Fibroblast of villous mesenchyme (primary cell): ENCODE measurements at regions not wholly inside any gene's neighbourhood (a gene's known extent, or its start where the extent isn't known, plus 50 kb on each side); places are given as distances from the start of the nearest gene placed in this dataset.

Source experiments
- DNase-seq: peaks from one replicate; pipeline ENCODE4 v3.0.0-alpha.2; 2010; ENCODE audit warnings: low read depth
- H3K4me3 ChIP-seq: 2 replicates; pipeline ENCODE4 v1.5.1; 2011; ENCODE audit warnings: low read depth, mild to moderate bottlenecking, low read length
- TF ChIP-seq, protein P1 (sequence below): IDR thresholded peaks from 2 replicates; pipeline ENCODE4 v1.5.1; 2012; ENCODE audit warnings: low read depth, mild to moderate bottlenecking, low read length; ENCODE audit not compliant: insufficient read depth

DNA sequence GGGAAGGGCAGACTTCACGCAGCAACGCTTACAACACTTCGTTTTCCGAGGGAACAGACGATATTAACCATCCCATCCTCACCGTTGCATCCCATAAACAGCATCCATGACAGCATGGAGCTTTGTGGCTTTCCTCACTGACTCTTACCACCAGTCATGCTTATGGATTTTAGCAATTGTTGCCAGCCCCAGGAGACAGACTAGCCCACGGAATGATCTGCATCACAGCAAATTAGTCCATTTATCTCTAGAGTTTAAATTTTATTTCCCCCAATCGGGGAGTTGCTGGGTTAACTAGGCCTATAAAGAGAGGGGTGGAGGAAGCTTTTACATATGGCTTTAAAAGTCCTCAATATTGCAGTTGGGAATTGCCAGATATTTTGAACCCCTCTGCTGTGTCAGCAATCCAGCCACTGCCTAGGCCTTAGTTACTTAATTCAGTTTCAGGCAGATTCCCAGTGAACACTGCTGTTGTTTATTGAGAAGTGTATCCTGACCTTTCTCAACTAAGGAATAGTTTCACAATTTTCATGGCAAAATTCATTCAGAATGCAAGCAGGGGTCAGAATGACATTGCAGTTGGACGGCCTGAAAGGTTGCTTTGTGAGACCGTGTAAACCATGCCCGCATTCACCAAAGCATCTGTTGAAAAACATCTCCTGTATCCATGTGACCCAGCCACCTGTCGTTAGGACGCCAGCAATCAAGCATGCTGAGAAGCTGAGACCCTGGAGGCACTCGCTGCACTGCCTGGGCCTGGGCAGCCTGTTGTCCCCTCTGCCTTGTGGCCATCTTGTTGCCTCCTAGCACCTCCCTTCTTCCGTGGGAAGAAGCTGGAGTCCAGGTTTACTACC lies 397.4 kb upstream of the TPM1 start:
- DNase-seq = peak; percentile 42
- no peak overlapping the region for H3K4me3 ChIP-seq
- TF ChIP-seq, protein P1, sequence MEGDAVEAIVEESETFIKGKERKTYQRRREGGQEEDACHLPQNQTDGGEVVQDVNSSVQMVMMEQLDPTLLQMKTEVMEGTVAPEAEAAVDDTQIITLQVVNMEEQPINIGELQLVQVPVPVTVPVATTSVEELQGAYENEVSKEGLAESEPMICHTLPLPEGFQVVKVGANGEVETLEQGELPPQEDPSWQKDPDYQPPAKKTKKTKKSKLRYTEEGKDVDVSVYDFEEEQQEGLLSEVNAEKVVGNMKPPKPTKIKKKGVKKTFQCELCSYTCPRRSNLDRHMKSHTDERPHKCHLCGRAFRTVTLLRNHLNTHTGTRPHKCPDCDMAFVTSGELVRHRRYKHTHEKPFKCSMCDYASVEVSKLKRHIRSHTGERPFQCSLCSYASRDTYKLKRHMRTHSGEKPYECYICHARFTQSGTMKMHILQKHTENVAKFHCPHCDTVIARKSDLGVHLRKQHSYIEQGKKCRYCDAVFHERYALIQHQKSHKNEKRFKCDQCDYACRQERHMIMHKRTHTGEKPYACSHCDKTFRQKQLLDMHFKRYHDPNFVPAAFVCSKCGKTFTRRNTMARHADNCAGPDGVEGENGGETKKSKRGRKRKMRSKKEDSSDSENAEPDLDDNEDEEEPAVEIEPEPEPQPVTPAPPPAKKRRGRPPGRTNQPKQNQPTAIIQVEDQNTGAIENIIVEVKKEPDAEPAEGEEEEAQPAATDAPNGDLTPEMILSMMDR = no peak

DNA sequence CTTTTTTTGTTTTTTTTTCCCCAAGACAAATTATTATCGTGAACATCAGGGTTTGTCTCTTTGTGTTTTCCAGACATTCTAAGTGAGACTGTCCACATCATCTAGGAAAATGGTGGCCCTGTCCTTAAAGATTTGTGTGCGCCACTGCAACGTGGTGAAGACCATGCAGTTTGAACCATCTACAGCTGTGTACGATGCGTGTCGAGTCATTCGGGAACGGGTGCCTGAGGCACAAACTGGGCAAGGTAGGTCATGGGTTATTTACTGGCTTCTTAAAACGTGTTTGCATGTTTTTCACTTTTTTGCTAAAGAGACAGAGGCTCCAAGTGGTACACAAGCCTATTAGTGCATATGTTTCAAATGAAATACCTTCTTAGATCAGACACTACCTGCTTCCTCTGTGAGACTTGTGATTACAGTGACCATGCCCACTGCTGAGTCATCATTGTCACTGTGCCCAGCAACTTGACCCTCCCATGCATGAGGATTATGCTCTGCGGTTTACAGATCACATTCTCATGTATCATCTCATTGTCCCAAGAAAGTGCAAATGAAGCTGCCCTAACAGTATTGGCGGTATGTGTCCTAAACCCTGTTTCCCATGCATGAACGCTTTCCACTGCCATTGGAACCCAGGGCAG lies 395.2 kb upstream of the TPM1 start:
- H3K4me3 ChIP-seq = no peak overlapping the region
- TF ChIP-seq, protein P1 = no peak
- peak; percentile 60 for DNase-seq

DNA sequence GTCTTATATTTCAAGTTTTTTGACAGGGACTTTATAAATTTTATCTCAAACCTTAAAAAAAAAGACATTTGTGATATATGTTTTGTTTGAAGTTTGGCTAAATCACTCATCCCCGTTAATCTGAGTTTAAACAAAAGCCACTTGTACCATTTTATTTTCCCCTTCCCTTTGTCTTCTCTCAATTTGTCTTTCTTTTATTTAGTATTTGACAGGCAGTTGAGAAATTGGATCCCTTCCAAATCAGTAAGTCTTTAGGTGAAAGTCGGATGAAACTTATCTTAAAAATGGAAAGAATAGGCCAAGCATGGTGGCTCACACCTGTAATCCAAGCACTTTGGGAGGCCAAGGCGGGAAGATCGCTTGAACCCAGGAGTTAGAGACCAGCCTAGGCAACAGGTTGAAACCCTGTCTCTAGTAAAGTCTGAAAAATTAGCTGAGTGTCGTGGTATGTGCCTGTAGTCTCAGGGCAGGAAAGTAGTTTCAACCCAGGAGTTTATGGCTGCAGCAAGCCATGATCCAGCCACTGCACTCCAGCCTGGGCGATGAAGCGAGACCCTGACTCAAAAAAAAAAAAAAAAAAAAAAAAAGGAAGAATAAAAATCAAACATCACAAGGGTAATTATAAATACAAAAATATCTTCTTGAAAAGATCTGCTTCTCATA lies 394.6 kb upstream of the TPM1 start:
- TF ChIP-seq, protein P1 = no peak
- DNase-seq = no peak
- no peak overlapping the region for H3K4me3 ChIP-seq

DNA sequence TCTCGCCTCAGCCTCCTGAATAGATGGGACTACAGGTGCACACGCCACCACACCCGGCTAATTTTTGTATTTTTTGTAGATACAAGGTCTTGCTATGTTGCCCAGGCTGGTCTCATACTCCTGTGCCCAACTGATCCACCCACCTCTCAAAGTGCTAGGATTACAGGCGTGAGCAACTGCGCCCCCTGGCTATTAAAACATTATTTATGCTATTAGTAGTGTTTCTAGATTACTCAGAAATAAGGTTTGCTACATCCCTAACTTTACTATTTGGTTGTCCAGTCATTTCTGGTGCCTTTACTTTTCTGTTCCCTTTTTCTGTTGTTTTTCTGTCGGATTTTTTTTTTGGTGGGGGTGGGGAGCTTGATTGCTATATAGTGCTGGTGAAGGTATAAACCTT lies 393.6 kb upstream of the TPM1 start:
- H3K4me3 ChIP-seq = no peak overlapping the region
- TF ChIP-seq, protein P1 = peak; percentile 42
- DNase-seq = peak; percentile 42

DNA sequence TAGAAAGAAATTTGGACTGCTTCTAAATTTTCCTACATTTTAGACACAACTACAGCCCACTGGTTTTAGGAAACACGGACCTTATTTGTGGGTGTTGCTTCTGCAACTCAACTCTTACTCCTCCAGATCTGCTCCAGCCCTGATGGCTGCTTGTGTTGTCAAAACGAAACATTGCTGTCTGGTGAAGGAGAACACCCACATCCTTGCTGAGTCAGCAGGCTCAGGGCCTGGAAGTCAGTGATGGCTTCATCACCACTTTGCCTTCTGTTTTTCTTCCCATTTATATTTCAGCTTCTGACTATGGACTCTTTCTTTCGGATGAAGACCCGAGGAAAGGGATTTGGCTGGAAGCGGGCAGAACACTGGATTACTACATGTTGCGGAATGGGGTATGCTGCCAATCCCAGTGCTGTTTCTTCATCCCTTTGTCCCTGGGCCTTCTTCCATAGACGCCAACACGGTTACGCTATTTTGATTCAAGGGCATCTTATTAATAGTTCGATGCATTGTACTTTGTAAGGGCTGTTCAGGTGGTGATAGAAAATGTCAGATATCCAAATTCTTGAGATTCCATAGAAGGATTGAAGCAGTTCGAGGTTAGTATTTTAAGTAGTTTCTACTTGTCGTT lies 392.6 kb upstream of the TPM1 start:
- H3K4me3 ChIP-seq = no peak overlapping the region
- TF ChIP-seq, protein P1 = no peak
- DNase-seq = peak; percentile 58

DNA sequence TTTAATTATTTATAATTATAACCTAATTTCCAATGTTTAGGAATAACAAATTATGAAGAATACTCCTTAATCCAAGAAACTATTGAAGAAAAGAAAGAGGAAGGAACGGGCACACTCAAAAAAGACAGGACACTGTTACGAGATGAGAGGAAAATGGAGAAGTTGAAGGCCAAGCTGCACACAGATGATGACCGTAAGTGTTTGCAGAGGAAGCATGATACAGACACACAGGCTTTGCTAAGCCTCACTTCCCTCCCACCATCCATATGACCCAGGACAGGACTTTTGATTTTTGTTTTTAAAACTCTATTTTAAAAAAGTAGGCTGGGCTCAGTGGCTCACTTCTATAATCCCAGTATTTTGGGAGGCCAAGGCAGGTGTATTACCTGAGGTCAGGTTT lies 389.4 kb upstream of the TPM1 start:
- TF ChIP-seq, protein P1 = no peak
- no peak for DNase-seq
- H3K4me3 ChIP-seq = no peak overlapping the region
